PC-3 (cell line): ENCODE measurements at regions not wholly inside any gene's neighbourhood (a gene's known extent, or its start where the extent isn't known, plus 50 kb on each side); places are given as distances from the start of the nearest gene placed in this dataset.

Source experiments
- CTCF ChIP-seq: fragments of 300-600 bp; sonication (generic); conservative IDR thresholded peaks from 2 replicates; pipeline ENCODE4 v1.5.1; 2017; ENCODE audit warnings: antibody characterized with exemption, low read depth, mild to moderate bottlenecking, low read length
- EZH2 ChIP-seq: fragments of 300-600 bp; sonication (generic); IDR thresholded peaks from one replicate; pipeline ENCODE4 v1.6.1; 2017; ENCODE audit warnings: antibody characterized with exemption, mild to moderate bottlenecking, low read length; ENCODE audit not compliant: unreplicated experiment
- EZH2phosphoT487 ChIP-seq: fragments of 300-600 bp; sonication (generic); IDR thresholded peaks from 2 replicates; pipeline ENCODE4 v1.6.1; 2018; ENCODE audit warnings: mild to moderate bottlenecking, antibody characterized with exemption, low read length, borderline replicate concordance

- TF ChIP-seq EZH2 (no peak), CTCF (no peak), EZH2phosphoT487 (no peak)
Observed at GRCh38 chr9:7439355-7439995, 360.1 kb downstream of the DMAC1 start.
